Thymus (tissue), 11 donors: ENCODE measurements at regions not wholly inside any gene's neighbourhood (a gene's known extent, or its start where the extent isn't known, plus 50 kb on each side); places are given as distances from the start of the nearest gene placed in this dataset.

Experiments used
- DNase-seq, 9 donors: peaks; one replicate each; pipeline ENCODE4 v3.0.0-alpha.2; 2013; ENCODE audit warnings: low spot score in 9 of 9, low read depth in 6 of 9, missing footprints in 1 of 9
- H3K27ac ChIP-seq, 2 donors: one replicate each; pipeline ENCODE4 v1.5.1; 2013; ENCODE audit warnings: control low read depth in 1 of 2, low read depth in 1 of 2, low read length in 1 of 2, mild to moderate bottlenecking in 1 of 2, moderate library complexity in 1 of 2
- H3K27me3 ChIP-seq, 2 donors: one replicate each; pipeline ENCODE4 v1.5.1; 2013; ENCODE audit warnings: low read length in 1 of 2; ENCODE audit not compliant: control insufficient read depth in 2 of 2, insufficient read depth in 1 of 2
- H3K36me3 ChIP-seq, 2 donors: one replicate each; pipeline ENCODE4 v1.5.1; 2013; ENCODE audit warnings: low read length in 1 of 2, mild to moderate bottlenecking in 1 of 2, moderate library complexity in 1 of 2; ENCODE audit not compliant: control insufficient read depth in 2 of 2, insufficient read depth in 2 of 2
- H3K4me1 ChIP-seq, 2 donors: one replicate each; pipeline ENCODE4 v1.5.1; 2013; ENCODE audit warnings: low read length in 2 of 2; ENCODE audit not compliant: control insufficient read depth in 2 of 2, insufficient read depth in 2 of 2
- H3K4me3 ChIP-seq, 2 donors: one replicate each; pipeline ENCODE4 v1.5.1; 2013; ENCODE audit warnings: low read length in 2 of 2, control low read depth in 1 of 2, mild to moderate bottlenecking in 1 of 2
- H3K9me3 ChIP-seq, 2 donors: one replicate each; pipeline ENCODE4 v1.5.1; 2013; ENCODE audit warnings: low read length in 1 of 2, mild to moderate bottlenecking in 1 of 2; ENCODE audit not compliant: control insufficient read depth in 2 of 2, insufficient read depth in 1 of 2
- WGBS: extraction: QIAGEN DNeasy Blood & Tissue Kit; methylation state at CpG from one replicate; pipeline ENCODE4 v1.1.7; 2013; 5-methylcytosine and 5-hydroxymethylcytosine counted together
- donor health status: healthy.

- Histone ChIP-seq H3K9me3 (no peaks in the 10 kb centered on the region), H3K4me3 (no peak overlapping the region), H3K4me1 (no peaks in the 10 kb centered on the region), H3K36me3 (no peaks in the 10 kb centered on the region), H3K27ac (no peak overlapping the region), H3K27me3 (no peaks in the 10 kb centered on the region)
- DNase-seq: no peak
- WGBS: 96% methylated on average over 7 of the region's 7 CpGs
These were observed 311.1 kb downstream of the VPS13C start for GRCh38 chr15:61749169-61749568.

- Histone ChIP-seq H3K27me3 (no peaks in the 10 kb centered on the region), H3K4me1 (no peaks in the 10 kb centered on the region), H3K4me3 (no peak overlapping the region), H3K27ac (no peak overlapping the region), H3K9me3 (no peaks in the 10 kb centered on the region), H3K36me3 (no peaks in the 10 kb centered on the region)
- no peak for DNase-seq
- WGBS: 96% methylated on average over 2 of the region's 2 CpGs
These were observed 311.7 kb downstream of the VPS13C start for GRCh38 chr15:61748529-61748928.

DNA sequence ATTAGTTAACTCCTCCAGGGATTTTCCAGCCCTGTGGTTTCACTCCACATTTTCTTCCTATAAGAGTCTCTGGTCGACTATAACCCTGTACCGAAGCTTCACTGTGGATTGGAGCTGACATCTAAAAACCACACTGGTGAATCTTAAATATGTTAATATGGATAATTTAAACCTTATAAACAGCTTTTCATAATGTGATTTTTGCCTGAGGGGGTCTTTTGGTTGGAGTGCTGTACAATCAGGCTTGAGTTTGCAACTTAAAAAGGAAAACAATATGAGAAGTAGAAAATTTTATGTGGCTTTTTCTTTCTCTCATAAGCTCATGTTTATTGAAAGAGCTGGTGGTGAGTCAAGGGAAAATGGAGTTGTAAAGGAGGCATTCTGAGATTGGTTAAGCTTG, 313.7 kb downstream of the VPS13C start:
- Histone ChIP-seq H3K27ac (no peak overlapping the region), H3K36me3 (no peaks in the 10 kb centered on the region), H3K9me3 (no peaks in the 10 kb centered on the region), H3K4me1 (no peaks in the 10 kb centered on the region), H3K27me3 (no peaks in the 10 kb centered on the region), H3K4me3 (no peak overlapping the region)
- no peak for DNase-seq
- 96% methylated on average over 2 of the region's 2 CpGs for WGBS

DNA sequence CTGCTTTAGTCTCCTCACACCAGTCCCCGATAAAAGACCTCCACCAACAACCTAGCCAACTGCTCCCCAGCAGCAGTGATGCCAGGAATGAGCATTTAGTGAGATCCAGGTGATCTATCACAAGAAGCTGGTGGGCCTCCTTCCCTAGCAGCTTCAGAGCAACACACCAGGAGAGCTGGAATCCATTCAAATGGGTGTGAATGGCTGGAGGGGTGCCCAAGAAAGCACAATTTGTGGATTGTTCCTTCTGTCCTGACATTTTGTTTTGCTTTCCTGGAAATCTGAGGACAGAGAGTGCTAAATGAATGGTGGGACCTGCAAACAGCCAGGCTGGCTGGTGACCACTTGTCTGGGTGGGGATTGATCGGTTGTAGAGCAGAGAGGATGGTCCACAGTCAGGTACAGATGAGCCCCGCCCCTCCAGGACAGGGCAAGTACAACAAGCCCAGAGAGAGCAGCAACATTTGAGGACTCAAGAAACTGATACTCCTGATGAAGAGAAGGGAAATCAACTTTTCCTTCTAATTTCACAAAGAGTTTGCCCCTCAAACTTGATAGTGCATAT, 316.8 kb downstream of the VPS13C start:
- no peaks in the 10 kb centered on the region for H3K9me3 ChIP-seq
- H3K27ac ChIP-seq: no peak overlapping the region
- no peaks in the 10 kb centered on the region for H3K27me3 ChIP-seq
- DNase-seq: no peak
- no peak overlapping the region for H3K4me3 ChIP-seq
- H3K36me3 ChIP-seq: no peaks in the 10 kb centered on the region
- H3K4me1 ChIP-seq: no peaks in the 10 kb centered on the region
- 90% methylated on average over 3 of the region's 3 CpGs for whole genome bisulfite sequencing

- DNase-seq: no peak
- Histone ChIP-seq H3K27me3 (no peaks in the 10 kb centered on the region), H3K36me3 (no peaks in the 10 kb centered on the region)
These were observed 317.7 kb downstream of the VPS13C start for GRCh38 chr15:61742591-61742990.

DNA sequence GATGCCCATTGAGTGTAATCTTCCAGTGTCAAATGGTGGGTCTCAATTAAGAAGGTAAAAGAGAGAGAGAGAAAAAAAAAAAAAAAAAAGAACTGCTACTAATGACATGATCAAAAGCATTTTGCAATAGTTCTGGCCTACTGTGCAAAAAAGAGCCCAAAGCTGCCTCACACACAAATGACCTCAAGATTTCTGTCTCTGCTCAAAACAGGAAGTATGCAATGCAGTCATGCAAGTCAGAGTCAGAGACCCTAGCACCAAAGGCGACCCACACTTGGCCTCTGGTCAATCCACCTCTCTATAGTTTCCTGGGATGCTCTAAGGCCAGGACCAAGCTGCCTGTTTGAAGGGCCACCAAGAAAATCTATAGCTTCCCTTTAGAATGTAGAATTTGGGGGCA, 323.5 kb downstream of the VPS13C start:
- DNase-seq: no peak
- Histone ChIP-seq H3K27me3 (no peaks in the 10 kb centered on the region), H3K4me1 (no peaks in the 10 kb centered on the region), H3K27ac (no peak overlapping the region), H3K9me3 (no peaks in the 10 kb centered on the region), H3K36me3 (no peaks in the 10 kb centered on the region), H3K4me3 (no peak overlapping the region)
- 79% methylated on average over 1 of the region's 1 CpG for WGBS

More at GRCh38 chr15:61742591-61742990, 317.7 kb downstream of the VPS13C start:
- Histone ChIP-seq H3K4me3 (no peak overlapping the region), H3K4me1 (no peaks in the 10 kb centered on the region), H3K27ac (no peak overlapping the region), H3K9me3 (no peaks in the 10 kb centered on the region)

GRCh38 chr15:61731099-61731498, 329.1 kb downstream of the VPS13C start:
- Histone ChIP-seq H3K27me3 (no peaks in the 10 kb centered on the region), H3K27ac (no peak overlapping the region), H3K9me3 (no peaks in the 10 kb centered on the region), H3K4me1 (no peaks in the 10 kb centered on the region), H3K4me3 (no peak overlapping the region), H3K36me3 (no peaks in the 10 kb centered on the region)
- 62% methylated on average over 3 of the region's 3 CpGs for WGBS
- no peak for DNase-seq

DNA sequence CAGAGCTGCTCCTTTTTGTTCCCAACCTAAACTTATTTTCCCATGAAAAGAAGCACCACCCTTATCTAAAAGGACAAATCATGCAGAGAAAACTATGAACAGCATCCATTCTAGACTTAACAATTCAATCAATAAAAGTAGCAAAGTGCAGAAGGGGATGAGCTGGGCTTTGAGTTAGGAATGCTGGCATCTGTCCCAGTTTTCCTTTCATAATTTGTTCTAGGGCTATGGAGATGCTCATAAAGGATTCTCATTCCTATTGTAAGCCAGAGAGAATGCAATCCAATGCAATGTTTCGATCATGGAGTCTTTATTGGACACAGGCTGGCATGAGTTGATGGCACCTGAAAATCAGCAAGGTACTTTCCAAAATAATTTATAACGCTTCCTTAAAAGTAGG, 330.6 kb downstream of the VPS13C start:
- Histone ChIP-seq H3K27ac (no peak overlapping the region), H3K4me1 (no peaks in the 10 kb centered on the region), H3K27me3 (no peaks in the 10 kb centered on the region), H3K9me3 (no peaks in the 10 kb centered on the region), H3K4me3 (no peak overlapping the region), H3K36me3 (no peaks in the 10 kb centered on the region)
- 88% methylated on average over 2 of the region's 2 CpGs for WGBS
- no peak for DNase-seq

DNA sequence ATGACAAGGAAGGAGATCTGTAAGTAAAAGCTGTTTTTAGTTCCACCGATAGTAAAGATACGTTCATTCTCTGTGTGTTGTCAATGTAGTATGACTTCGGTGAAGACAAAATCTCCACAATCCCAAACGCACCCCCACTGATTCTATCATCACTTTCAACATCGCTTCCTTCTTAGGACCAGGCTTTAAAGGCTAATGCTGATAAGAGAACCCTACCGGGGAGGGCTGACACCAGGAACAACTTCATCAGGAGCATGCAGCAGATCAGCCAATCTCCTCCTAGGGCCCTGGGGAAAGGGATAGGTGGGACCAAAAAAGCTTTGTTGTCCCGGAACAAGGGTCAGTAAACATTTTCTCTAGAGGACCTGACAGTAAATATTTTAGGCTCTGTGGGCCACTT, 334.1 kb downstream of the VPS13C start:
- DNase-seq: no peak
- H3K36me3 ChIP-seq: no peaks in the 10 kb centered on the region
- H3K4me3 ChIP-seq: no peak overlapping the region
- no peak overlapping the region for H3K27ac ChIP-seq
- WGBS: 84% methylated on average over 7 of the region's 7 CpGs
- no peaks in the 10 kb centered on the region for H3K4me1 ChIP-seq
- no peaks in the 10 kb centered on the region for H3K9me3 ChIP-seq
- H3K27me3 ChIP-seq: no peaks in the 10 kb centered on the region

GRCh38 chr15:61725251-61725650, 335.0 kb downstream of the VPS13C start:
- H3K4me1 ChIP-seq: no peaks in the 10 kb centered on the region
- no peak overlapping the region for H3K4me3 ChIP-seq
- no peak overlapping the region for H3K27ac ChIP-seq
- no peaks in the 10 kb centered on the region for H3K36me3 ChIP-seq
- no peaks in the 10 kb centered on the region for H3K9me3 ChIP-seq
- no peaks in the 10 kb centered on the region for H3K27me3 ChIP-seq
- 81% methylated on average over 3 of the region's 3 CpGs for WGBS
- no peak for DNase-seq
